Upper lobe of right lung (tissue), 1 donor: ENCODE measurements at regions not wholly inside any gene's neighbourhood (a gene's known extent, or its start where the extent isn't known, plus 50 kb on each side); places are given as distances from the start of the nearest gene placed in this dataset.
"Not testable (repeated sequence)": the region's sequence is repeated elsewhere in the genome, so short reads cannot be mapped to it uniquely, and the experiment has no call there.

Experiments used
- ATAC-seq: fragments of 200-7000 bp; cut with Tn5 transposase; one replicate; pipeline ENCODE4 v1.9.1; 2020; ENCODE audit warnings: mild to moderate bottlenecking, moderate library complexity
- DNase-seq: peaks from one replicate; pipeline ENCODE4 v3.0.0-alpha.2; 2020
- H3K27ac ChIP-seq: fragments of 200-600 bp; one replicate; pipeline ENCODE4 v1.8.0; 2022
- H3K27me3 ChIP-seq: fragments of 200-600 bp; one replicate; pipeline ENCODE4 v1.8.0; 2022; ENCODE audit warnings: mild to moderate bottlenecking
- H3K36me3 ChIP-seq: fragments of 200-600 bp; one replicate; pipeline ENCODE4 v1.8.0; 2022
- H3K4me1 ChIP-seq: fragments of 200-600 bp; one replicate; pipeline ENCODE4 v1.8.0; 2022
- H3K4me3 ChIP-seq: fragments of 200-600 bp; one replicate; pipeline ENCODE4 v1.8.0; 2022; ENCODE audit warnings: mild to moderate bottlenecking
- H3K9me3 ChIP-seq: fragments of 200-600 bp; one replicate; pipeline ENCODE4 v1.8.0; 2022
- intact Hi-C: fragments of 100-400 bp; cut with DNase I; formaldehyde crosslinking; loops from one replicate; pipeline ENCODE4 v1.11.0; 2022
- donor health status: DM: no; HTN: yes; CAD: no; lungs with severe emphysema.

DNA sequence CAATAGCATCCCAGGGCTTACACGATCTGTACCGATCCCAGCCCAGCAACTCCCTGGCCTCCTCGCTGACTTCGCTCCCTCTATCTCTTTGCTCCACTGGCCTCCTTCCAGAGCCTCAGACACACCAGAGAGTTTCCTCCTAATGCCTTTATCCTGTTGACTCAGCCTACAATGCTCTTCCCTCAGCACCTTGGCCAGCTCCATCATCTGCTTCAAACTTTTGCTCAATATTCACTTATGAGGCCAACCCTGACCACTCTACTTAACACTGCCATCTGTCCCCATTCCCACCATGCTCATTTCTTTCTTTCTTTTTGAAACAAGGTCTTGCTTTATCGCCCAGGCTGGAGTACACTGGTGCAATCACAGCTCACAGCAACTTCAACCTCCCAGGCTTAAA is 180.9 kb downstream of the CEP170 start:
- ATAC-seq, H3K36me3 ChIP-seq, H3K27ac ChIP-seq, H3K9me3 ChIP-seq, intact Hi-C loops, H3K4me1 ChIP-seq, DNase-seq, H3K27me3 ChIP-seq, H3K4me3 ChIP-seq: not testable (repeated sequence)

DNA sequence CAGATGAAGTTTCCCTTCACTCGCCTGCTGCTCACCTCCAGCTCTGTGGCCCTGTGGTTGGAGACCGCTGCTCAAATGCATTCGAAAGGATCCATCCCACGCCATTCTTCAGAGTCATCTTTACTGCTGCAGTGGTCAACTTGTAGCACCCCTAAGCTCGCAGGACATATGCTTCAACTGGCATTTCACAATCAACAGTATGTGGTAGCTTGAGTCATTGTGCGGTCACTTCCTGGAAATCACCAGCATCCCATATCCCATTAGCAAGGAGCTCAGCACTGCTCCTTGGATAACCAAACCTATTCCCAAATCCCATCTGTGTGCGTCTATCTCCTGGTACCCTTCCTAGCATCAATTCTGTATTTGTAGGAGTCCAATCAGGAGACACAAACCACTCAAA is 188.0 kb downstream of the CEP170 start:
- ATAC-seq, H3K27me3 ChIP-seq, H3K36me3 ChIP-seq, H3K9me3 ChIP-seq, H3K27ac ChIP-seq, H3K4me1 ChIP-seq, DNase-seq, H3K4me3 ChIP-seq, intact Hi-C loops: not testable (repeated sequence)

DNA sequence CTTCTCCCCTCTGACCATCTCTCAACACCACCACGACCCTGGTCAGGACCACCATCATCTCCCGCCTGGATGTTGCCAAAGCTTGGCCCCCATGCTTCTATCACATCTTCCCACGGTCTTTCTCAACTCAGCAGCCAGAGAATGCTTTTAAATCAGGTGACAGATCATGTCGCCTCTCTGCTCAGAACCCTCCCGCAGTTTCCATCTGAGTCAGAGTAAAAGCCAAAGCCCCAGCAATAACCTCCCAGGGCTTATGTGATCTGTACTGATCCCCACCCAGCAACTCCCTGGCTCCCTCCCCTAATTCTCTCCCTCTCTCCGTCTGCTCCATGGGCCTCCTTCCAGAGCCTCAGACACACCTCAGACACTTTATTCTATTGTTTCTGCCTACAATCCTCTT is 193.1 kb downstream of the CEP170 start:
- H3K4me1 ChIP-seq, H3K36me3 ChIP-seq, H3K4me3 ChIP-seq, intact Hi-C loops, ATAC-seq, H3K27ac ChIP-seq, H3K9me3 ChIP-seq, H3K27me3 ChIP-seq, DNase-seq: not testable (repeated sequence)

DNA sequence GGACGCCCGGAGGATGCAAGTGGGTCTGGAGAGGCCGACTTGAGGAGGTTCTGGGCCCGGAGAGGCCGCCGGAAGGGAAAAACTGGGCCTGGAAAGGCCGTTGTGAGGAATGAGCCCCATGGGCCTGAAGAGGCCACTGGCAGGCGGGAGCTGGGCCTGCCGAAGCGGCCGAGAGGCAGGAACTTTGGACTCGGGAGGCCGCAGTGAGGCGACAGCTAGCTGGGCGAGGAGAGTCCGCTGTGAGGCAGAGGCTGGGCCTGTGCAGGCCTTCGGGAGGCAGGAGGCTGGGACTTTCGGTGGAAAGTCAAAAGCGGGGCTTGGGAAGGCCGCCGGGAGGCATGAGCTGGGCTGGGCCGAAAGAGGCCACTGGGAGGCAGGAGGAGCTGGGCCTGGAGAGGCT is 199.6 kb downstream of the CEP170 start:
- H3K4me3 ChIP-seq, ATAC-seq, H3K27ac ChIP-seq, H3K36me3 ChIP-seq, H3K27me3 ChIP-seq, DNase-seq, H3K4me1 ChIP-seq, H3K9me3 ChIP-seq, intact Hi-C loops: not testable (repeated sequence)

DNA sequence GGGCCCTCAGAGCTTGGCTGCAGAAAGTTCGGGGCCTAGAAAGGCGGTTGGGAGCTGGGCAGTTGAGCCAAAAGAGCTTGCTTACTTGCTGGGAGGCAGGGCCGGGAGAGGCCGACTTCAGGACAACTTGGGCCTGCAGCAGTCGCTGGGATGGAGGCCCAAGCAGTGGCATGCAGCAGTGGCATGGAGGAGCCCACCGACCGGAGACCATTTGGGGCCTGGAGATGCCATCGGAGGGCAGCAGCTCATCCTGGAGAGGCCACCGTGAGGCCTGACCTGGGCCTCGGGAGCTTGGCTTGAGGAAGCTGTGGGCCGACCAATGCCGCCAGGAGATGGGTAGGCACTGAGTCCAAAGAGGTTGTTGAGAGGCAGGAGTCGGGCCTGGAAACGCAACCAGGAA is 200.0 kb downstream of the CEP170 start:
- intact Hi-C loops, H3K4me3 ChIP-seq, H3K27ac ChIP-seq, DNase-seq, H3K36me3 ChIP-seq, H3K4me1 ChIP-seq, H3K27me3 ChIP-seq, H3K9me3 ChIP-seq, ATAC-seq: not testable (repeated sequence)

DNA sequence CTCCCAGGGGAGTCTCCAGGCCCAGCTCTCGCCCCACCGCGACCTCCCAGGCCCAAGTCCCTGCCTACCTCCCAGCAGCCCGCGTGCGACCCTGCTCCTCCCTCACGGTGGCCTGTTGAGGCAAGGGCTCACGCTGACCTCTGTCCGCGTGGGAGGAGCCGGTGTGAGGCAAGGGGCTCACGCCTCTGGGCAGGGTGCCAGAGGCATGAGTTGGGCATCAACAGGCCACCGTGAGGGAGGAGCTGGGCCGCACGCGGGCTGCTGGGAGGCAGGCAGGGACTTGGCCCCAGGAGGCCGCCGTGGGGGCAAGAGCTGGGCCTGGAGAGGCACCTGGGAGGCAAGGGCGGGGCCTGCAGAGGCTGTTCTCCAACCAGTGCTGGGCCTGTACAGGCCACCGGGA is 200.4 kb downstream of the CEP170 start:
- intact Hi-C loops, H3K4me3 ChIP-seq, DNase-seq, H3K27ac ChIP-seq, H3K27me3 ChIP-seq, H3K9me3 ChIP-seq, ATAC-seq, H3K36me3 ChIP-seq, H3K4me1 ChIP-seq: not testable (repeated sequence)

DNA sequence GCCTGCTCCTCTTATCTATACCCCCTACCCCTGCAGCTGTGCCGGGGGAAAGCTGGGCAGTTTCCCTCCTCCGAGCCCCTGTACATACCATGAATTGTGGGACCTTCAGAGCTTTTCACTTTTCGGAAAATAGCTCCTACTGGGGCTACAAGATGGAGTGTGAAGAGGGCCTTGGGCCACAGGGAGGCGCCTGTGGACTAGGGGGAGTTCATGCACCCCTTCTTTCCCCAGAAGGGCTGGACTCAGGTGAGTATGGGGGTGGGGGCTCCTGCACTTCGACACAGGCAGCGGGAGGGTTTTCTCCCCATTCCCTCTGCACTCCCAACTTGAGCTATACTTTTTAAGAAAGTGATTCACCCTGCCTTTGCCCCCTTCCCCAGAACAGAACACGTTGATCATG is 202.0 kb downstream of the CEP170 start:
- DNase-seq, H3K4me1 ChIP-seq, H3K27ac ChIP-seq, H3K4me3 ChIP-seq, H3K36me3 ChIP-seq, H3K9me3 ChIP-seq, ATAC-seq, H3K27me3 ChIP-seq, intact Hi-C loops: not testable (repeated sequence)

DNA sequence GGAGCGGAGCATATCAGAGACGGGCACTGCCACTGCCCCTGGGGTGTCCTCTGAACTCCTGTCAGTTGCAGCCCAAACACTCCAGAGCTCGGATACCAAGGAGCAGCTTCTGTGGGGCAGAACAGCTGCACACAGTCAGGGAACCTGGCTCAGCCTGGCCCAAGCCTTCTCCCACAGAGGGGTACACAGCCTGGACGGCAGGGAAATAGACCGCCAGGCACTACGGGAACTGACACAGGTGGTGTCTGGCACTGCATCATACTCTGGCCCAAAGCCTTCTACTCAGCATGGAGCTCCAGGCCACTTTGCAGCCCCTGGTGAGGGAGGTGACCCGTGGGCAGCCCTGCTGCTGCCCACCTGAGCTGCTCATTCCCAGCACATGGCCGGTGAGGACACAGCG is 204.5 kb downstream of the CEP170 start:
- ATAC-seq, H3K4me1 ChIP-seq, H3K4me3 ChIP-seq, H3K9me3 ChIP-seq, H3K27me3 ChIP-seq, H3K27ac ChIP-seq, H3K36me3 ChIP-seq, DNase-seq, intact Hi-C loops: not testable (repeated sequence)

DNA sequence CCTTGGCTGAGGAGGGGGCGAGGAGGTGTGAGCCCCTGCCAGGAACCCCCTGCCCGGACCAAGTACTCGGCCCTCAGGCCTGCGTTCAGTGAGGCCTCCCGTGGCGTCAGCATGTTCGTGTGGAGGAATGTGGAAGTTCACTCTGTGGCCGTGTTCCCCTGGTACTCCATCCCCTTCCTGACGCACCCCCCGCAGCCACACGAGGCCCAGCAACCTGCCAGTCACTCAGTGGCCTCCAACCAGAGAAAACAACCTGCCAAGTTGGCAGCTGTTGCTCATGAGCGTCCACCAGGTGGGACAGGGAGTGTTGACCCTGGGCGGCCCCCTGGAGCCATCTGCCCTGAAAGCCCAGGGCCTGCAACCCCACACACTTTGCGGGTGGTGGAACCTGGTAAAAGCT is 205.4 kb downstream of the CEP170 start:
- H3K4me1 ChIP-seq, H3K9me3 ChIP-seq, H3K27me3 ChIP-seq, H3K4me3 ChIP-seq, ATAC-seq, H3K27ac ChIP-seq, DNase-seq, intact Hi-C loops, H3K36me3 ChIP-seq: not testable (repeated sequence)

DNA sequence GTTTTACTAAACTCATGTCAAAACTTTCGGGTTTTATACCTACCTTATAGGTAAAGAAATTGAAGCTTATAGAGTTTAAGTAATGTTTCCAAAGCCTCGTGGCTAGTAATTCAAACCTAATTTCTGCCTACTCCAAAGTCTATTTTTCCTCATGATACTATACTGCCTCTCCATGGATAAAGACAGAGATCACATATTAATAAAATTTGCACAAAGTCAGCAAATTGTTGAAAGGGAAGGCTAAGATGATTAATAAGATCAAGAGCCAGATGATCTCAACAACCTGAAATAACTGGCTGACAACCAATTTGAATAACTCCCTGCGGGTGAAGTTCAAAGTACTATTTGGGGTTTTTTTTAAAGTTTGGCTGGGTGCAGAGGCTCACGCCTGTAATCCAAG is 233.7 kb downstream of the CEP170 start:
- H3K9me3 ChIP-seq, H3K4me1 ChIP-seq, ATAC-seq, intact Hi-C loops, H3K27ac ChIP-seq, H3K27me3 ChIP-seq, H3K36me3 ChIP-seq, H3K4me3 ChIP-seq, DNase-seq: not testable (repeated sequence)

DNA sequence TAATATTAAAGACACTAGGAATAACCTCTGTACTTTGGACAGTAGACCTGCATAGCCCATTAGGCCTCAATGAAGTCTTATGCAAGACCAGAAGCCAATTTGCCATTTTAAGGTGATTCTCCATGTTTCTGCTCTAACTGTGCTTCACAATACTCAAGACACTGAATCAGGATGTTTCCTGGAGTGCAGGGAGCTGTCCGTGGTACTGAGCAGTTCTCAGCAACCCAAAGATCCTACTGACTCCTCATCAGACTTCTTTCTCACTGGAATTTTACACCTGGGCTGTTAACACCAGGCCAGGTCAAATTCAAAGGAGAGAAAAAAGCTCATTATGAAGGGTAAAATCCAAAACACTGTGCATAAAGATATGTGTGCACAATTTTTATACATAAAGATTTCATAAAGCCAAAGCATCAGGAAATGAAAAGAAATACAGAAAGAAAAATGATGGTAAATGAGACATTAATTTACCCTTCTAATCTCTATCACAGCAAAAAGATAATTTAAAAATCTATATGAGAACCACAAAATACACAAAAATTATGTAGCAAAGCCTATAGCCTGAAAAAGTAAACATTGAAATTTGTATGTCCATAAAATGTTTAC is 235.9 kb downstream of the CEP170 start:
- DNase-seq: peak; percentile 63
- not testable (repeated sequence) for H3K4me1 ChIP-seq, H3K36me3 ChIP-seq

DNA sequence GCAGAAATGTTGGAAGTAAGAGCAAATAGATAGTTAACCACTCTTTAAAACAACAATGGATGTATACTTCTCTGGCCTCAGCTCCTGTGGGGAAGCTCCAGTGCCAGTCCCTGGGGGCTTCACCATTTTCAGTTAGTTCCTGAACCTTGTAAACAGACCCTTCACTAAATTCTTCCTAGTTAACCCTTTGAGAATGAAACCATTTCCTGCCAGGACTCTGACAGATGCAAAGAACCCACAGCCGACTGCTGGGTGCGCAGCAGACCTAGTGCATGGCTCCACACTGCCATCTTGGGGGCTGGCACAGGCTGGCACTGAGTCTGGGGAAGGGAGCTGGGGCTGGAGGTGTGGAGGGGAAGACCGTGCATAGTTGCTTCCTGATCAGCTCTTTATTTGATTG is 244.4 kb downstream of the CEP170 start:
- H3K27me3 ChIP-seq, H3K4me1 ChIP-seq, H3K27ac ChIP-seq, DNase-seq, H3K9me3 ChIP-seq, H3K4me3 ChIP-seq, ATAC-seq, H3K36me3 ChIP-seq, intact Hi-C loops: not testable (repeated sequence)

More for the DNA sequence above, 235.9 kb downstream of the CEP170 start:
- H3K27ac ChIP-seq, H3K27me3 ChIP-seq, ATAC-seq, H3K4me3 ChIP-seq, H3K9me3 ChIP-seq, intact Hi-C loops: not testable (repeated sequence)

DNA sequence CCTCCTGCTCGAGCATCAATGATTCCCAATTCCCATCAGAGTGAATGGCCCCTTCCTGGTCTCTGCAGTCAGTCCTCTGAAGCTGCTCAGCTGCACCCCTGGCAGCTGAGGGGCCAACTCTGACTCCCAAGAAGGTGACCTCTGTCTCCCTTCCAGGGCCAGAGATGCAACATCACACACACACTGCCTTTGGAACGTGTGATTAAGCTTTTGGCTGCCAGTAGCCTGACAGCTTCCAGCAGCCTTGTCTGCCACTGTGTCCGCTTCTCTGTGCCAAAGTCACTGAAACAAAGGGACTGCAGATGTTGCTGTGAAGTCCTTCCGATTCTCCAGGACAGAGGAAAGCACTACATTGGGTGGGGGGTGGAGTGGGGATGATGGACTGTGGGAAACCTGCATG is 254.1 kb downstream of the CEP170 start:
- H3K4me1 ChIP-seq, H3K27me3 ChIP-seq, intact Hi-C loops, H3K9me3 ChIP-seq, ATAC-seq, H3K4me3 ChIP-seq, H3K27ac ChIP-seq, DNase-seq, H3K36me3 ChIP-seq: not testable (repeated sequence)

DNA sequence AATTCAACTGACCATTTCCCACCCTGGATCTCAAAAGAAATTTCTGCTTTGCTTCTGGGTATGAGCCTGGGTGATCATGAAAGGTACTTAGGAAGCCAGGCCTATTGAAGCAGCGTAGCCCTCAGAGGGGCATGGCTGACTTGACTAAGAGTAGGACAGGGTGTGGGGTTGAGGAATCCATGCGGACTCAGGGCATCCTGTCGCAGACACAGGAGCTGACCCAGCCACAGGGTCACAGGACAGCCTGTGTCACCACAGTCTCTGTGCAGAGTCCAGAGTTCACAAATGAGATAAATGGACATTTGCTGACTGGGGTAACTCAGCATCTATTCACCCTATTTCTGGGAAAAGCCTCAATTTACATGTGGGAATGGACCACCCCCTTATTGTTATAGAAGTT is 262.3 kb downstream of the CEP170 start:
- ATAC-seq, DNase-seq, H3K27me3 ChIP-seq, H3K4me3 ChIP-seq, H3K27ac ChIP-seq, H3K36me3 ChIP-seq, intact Hi-C loops, H3K9me3 ChIP-seq, H3K4me1 ChIP-seq: not testable (repeated sequence)

DNA sequence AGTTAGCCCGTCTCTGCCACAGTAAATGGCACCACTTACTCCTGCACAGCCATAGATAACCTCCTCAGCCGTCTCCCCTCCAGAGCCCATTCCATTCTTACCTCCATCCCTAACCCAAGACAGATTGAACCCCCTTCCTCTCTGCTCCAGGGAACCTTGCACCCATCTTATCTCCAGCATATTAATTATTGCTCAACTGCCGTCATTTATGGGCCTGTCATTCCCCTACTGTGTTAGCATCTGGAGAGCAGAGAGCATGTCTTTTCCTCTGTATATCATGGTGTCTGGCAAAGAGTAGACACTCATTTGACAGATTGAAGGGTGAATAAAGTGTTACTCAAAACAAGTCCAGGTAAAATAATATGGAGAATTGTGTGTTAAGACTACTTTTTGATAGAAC is 270.0 kb downstream of the CEP170 start:
- ATAC-seq, DNase-seq, H3K36me3 ChIP-seq, intact Hi-C loops, H3K4me3 ChIP-seq, H3K4me1 ChIP-seq, H3K27ac ChIP-seq, H3K27me3 ChIP-seq, H3K9me3 ChIP-seq: not testable (repeated sequence)
